Hematopoietic multipotent progenitor cell treated with erythropoietin and hydrocortisone succinate and interleukin-3 and kit ligand, for 6 days (in vitro differentiated cells): ENCODE measurements at regions not wholly inside any gene's neighbourhood (a gene's known extent, or its start where the extent isn't known, plus 50 kb on each side); places are given as distances from the start of the nearest gene placed in this dataset.
"Not testable (repeated sequence)": the region's sequence is repeated elsewhere in the genome, so short reads cannot be mapped to it uniquely, and the experiment has no call there.

Experiments used
- DNase-seq: peaks from one replicate; pipeline ENCODE4 v3.0.0-alpha.2; 2015

- peak; percentile 84 for DNase-seq
Observed at GRCh38 chr12:19572920-19573558, 133.7 kb downstream of the AEBP2 start.

- no peak for DNase-seq
Observed at GRCh38 chr12:19573866-19574265, 134.6 kb downstream of the AEBP2 start.

- DNase-seq: peak; percentile 68
Observed at GRCh38 chr12:19574601-19575000, 135.3 kb downstream of the AEBP2 start.

GRCh38 chr12:19575337-19576243 is 136.3 kb downstream of the AEBP2 start:
- DNase-seq: peak; percentile 73

DNA sequence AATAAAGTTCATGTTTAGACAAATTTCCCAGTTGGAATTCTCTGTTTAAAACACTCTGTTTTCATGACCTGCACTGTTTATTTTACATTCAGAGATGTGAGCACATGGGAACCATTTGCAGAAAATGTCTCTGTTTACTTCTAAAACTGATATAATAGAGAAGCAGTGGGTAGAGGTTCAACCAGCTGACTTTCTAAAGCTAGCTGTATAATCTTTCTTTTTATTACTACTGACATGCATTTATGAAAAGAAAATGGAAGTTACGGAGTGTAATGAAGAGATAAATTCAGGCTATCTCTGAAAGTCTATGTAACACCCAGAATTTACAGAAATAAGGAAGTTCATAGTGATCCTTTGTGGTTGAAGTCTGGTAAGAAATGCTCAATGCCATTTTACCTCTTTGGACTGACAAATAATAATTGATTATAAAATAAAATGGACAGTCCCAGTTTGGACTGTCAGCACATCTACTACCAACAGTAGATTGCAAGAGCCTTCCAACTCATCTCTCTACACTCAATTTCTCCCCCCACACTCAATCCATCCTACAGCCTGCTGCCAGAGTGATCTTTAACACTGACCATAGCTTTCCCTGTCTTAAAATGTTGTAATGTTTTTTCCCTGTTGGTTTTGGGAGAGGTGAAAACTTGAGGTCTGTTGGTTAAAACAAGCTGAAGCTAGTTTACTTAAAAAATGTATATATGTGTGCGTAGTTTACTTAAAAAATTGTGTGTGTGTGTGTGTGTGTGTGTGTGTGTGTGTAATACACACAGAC is 137.4 kb downstream of the AEBP2 start:
- DNase-seq: peak; percentile 71

DNA sequence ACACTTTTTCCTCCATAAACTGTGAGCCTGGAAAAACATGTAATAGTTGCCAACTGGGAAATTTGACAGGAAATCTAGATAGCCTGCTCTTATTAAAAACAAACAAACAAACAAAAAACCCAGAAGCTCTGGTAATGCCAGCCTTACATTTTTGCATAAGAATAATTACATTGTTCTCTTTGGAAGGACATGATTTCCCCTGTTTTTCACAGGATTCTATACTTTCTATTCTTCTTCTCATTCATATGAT is 137.9 kb downstream of the AEBP2 start:
- no peak for DNase-seq

DNA sequence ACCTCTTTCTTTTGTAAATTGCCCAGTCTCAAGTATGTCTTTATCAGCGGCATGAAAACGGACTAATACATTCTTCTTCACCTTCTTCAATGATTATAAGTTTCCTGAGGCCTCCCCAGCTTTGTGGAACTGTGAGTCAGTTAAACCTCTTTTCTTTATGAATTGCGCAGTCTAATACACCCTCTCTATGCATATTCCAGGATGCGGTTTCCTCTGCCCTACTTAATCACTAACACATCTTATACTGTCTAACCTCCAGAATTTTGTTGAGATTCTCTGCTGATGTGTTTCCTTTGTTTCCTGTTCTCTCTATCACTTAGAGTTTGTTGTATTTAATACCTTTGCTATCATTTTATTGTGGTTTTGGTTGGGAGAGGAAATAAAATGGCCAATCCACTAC is 145.4 kb downstream of the AEBP2 start:
- DNase-seq: no peak

GRCh38 chr12:19588951-19589350 is 149.7 kb downstream of the AEBP2 start:
- no peak for DNase-seq

- DNase-seq: no peak
Observed at GRCh38 chr12:19591951-19592350, 152.7 kb downstream of the AEBP2 start.

DNA sequence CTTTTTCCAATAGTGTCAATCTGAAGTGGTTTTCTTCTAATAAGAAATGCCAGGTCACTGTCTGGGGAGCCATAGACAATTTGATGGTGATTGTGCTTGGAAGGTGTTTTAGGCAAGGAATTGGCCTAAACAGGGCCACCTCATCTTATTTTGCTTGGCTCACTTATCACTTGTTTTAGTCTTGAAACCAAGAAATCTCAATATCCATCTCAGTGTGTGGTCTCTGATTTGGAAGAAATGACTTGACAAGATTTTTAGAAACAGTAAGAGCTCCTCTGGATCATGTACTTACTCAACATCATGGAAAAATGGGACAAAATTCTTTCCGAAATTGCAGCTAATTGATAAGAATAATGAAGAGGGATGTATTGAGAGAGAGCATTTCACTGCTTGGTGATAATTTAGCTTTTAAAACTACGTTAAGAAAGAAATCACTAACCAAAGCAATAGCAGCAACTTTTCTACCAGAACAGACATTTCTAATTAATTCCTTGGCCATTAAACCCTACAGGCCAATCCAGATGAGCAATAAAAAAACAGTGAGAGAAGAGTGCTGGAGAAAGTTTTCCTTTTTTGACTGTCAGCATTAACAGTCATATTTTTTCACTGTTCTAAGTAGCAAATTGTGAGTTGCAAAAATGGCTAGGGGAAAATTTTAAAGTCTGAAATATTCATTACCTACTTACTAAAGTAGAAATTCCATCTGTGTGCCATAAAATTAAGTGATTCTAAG is 157.3 kb downstream of the AEBP2 start:
- no peak for DNase-seq

GRCh38 chr12:19597167-19598026 is 158.1 kb downstream of the AEBP2 start:
- DNase-seq: no peak

GRCh38 chr12:19605720-19606119 is 166.4 kb downstream of the AEBP2 start:
- no peak for DNase-seq

GRCh38 chr12:19608039-19608438 is 168.7 kb downstream of the AEBP2 start:
- no peak for DNase-seq

DNA sequence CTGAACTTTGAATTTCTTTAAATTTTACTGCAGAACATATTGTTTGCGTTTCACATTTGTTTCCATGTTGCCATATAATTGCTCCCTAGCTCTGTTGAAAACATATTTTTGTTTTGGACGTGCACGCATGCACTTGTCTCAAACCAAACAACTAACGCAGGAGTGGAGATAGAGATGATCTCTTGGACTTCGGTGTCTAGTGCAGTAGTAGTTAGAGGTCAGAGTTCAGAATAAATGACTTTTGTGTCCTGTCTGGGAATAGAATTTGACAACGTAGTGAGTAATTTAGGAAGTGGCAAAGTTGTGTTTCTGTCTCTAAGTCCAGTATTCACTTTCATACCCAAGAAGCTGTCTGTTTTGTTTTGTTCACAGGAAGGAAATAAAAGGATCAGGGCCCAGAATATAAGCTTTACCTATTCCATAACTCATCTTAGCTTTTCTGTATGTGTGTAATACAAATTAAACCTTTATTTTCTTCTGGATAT is 173.8 kb downstream of the AEBP2 start:
- DNase-seq: no peak

GRCh38 chr12:19614601-19615383 is 175.5 kb downstream of the AEBP2 start:
- DNase-seq: no peak

GRCh38 chr12:19615384-19615725 is 176.1 kb downstream of the AEBP2 start:
- DNase-seq: no peak

DNA sequence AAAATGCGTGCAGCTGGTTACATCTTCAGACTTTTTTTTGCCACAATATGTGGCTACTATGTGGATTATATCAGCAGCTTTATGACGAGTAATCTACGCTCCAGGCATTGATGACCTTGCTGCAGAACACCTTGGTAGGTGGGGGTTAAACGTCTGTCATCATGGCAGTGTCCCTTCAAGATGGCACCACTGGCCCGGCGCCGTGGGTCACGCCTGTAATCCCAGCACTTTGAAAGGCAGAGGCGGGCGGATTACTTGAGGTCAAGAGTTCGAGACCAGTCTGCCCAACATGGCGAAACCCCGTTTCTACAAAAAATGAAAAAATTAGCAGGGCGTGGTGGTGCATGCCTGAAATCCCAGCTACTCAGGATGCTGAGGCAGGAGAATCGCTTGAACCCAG is 177.5 kb downstream of the AEBP2 start:
- DNase-seq: no peak

GRCh38 chr12:19620222-19620621 is 180.9 kb downstream of the AEBP2 start:
- no peak for DNase-seq

- DNase-seq: no peak
Observed at GRCh38 chr12:19623751-19624399, 184.6 kb downstream of the AEBP2 start.

- no peak for DNase-seq
Observed at GRCh38 chr12:19624491-19624890, 185.2 kb downstream of the AEBP2 start.

DNA sequence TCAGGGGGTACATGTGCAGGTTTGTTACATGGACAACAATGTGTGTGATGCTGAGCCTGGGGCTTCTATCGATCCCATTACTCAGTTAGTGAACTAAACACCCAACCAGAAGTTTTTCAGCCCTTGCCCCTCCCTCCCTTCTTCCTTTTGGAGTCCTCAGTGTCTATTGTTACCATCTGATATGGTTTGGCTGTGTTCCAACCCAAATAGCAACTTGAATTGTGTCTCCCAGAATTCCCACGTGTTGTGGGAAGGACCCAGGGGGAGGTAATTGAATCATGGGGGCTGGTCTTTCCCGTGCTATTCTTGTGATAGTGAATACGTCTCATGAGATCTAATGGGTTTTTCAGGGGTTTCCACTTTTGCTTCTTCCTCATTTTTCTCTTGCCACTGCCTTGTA is 186.3 kb downstream of the AEBP2 start:
- not testable (repeated sequence) for DNase-seq
